ENCODE measurements at regions not wholly inside any gene's neighbourhood (a gene's known extent, or its start where the extent isn't known, plus 50 kb on each side); places are given as distances from the start of the nearest gene placed in this dataset.
"Not testable (repeated sequence)": the region's sequence is repeated elsewhere in the genome, so short reads cannot be mapped to it uniquely, and the experiment has no call there.

DNA sequence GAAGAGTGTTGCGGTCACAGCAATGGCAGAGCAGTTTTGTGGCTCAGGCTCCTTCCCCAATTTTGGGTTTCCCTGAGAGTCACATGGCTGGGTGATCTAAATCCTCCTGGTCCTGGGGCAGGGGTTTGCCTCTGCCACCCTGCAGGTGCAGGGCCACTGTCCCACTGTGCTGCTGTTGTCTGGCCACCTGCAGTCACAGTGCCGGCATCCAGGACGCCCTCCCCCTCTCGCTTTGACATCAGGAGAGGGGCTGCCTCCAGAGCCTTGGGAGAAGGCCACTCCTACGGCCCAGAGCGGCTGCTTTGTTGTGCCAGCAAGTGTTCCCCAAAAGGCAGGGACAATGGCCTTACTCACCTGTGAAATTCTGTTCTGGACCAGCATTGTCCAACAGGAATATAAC is 449.0 kb downstream of the QKI start:
- ATAC-seq (no peak), DNase-seq (no peak)
- Histone ChIP-seq H3K4me3 (no peak overlapping the region), H3K9me3 (no peaks in the 10 kb centered on the region), H3K27ac (no peak overlapping the region), H3K4me1 (no peaks in the 10 kb centered on the region), H3K27me3 (no peaks in the 10 kb centered on the region), H3K36me3 (no peaks in the 10 kb centered on the region)
- in situ Hi-C loops (cut with MboI; ENCODE audit: low sequenced_read_pairs in 4 of 4): no loop called here
- intact Hi-C loops (cut with DNase I; ENCODE audit: low total_unique reads): no loop called here
- TF ChIP-seq, protein P1, sequence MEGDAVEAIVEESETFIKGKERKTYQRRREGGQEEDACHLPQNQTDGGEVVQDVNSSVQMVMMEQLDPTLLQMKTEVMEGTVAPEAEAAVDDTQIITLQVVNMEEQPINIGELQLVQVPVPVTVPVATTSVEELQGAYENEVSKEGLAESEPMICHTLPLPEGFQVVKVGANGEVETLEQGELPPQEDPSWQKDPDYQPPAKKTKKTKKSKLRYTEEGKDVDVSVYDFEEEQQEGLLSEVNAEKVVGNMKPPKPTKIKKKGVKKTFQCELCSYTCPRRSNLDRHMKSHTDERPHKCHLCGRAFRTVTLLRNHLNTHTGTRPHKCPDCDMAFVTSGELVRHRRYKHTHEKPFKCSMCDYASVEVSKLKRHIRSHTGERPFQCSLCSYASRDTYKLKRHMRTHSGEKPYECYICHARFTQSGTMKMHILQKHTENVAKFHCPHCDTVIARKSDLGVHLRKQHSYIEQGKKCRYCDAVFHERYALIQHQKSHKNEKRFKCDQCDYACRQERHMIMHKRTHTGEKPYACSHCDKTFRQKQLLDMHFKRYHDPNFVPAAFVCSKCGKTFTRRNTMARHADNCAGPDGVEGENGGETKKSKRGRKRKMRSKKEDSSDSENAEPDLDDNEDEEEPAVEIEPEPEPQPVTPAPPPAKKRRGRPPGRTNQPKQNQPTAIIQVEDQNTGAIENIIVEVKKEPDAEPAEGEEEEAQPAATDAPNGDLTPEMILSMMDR (IDR thresholded peaks at IDR 0.05 in 4 of 5, conservative IDR thresholded peaks at IDR 0.05 in 1 of 5): no peak
- TF ChIP-seq POLR2A (IDR thresholded peaks at IDR 0.05): no peak

DNA sequence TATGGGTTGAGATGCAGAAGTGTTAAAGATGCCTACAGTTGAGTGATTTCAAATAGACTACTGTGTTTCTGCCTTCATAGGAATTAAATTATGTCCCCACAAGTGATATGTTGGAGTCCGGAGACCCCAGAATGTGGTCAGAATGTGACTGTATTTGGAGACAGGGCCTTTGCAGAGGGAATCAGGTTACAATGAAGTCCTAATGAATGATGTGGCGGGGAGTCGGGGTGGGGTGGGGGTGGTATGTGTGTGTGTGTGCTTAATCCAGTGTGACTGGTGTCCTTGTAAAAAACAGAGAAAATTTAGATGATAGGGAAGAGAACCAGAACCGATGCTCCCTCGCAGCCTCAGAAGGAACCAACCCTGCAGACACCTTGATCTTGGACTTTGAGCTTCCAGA is 448.2 kb downstream of the QKI start:
- no peak for DNase-seq
- Histone ChIP-seq H3K27me3 (no peaks in the 10 kb centered on the region), H3K4me3 (no peak overlapping the region), H3K27ac (no peak overlapping the region), H3K4me1 (no peaks in the 10 kb centered on the region), H3K36me3 (no peaks in the 10 kb centered on the region), H3K9me3 (no peaks in the 10 kb centered on the region)
- no peak for TF ChIP-seq POLR2A (IDR thresholded peaks at IDR 0.05)
- TF ChIP-seq, protein P1 (IDR thresholded peaks at IDR 0.05 in 4 of 5, conservative IDR thresholded peaks at IDR 0.05 in 1 of 5): no peak
- intact Hi-C loops (cut with DNase I; ENCODE audit: low total_unique reads): no loop called here
- ATAC-seq: no peak
- in situ Hi-C loops (cut with MboI; ENCODE audit: low sequenced_read_pairs in 4 of 4): no loop called here

DNA sequence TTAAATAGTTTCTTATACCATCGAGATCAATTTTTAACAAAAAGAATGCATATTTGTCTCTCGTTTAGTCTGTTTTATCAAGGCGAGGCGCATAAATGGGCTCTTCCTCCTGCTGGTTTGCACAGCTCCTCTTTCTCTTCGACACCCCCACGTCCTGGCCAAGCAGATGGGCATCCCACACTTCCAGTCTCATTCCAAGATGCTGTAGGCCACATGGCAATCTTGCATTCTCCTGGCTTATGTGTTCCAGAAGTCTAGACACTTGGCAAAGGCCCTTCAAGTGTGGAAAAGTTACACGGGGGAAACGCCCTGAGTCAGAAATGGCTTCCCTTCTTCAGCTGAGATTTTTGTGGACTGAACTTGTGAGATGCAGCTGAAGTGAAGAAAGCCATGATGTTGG is 447.1 kb downstream of the QKI start:
- no peak for TF ChIP-seq POLR2A (IDR thresholded peaks at IDR 0.05)
- Histone ChIP-seq H3K4me3 (no peak overlapping the region), H3K27ac (no peak overlapping the region), H3K27me3 (no peaks in the 10 kb centered on the region), H3K4me1 (no peaks in the 10 kb centered on the region), H3K36me3 (no peaks in the 10 kb centered on the region), H3K9me3 (no peaks in the 10 kb centered on the region)
- in situ Hi-C loops (cut with MboI; ENCODE audit: low sequenced_read_pairs in 4 of 4) (no loop called here), intact Hi-C loops (cut with DNase I; ENCODE audit: low total_unique reads) (no loop called here)
- ATAC-seq (no peak), DNase-seq (no peak)

DNA sequence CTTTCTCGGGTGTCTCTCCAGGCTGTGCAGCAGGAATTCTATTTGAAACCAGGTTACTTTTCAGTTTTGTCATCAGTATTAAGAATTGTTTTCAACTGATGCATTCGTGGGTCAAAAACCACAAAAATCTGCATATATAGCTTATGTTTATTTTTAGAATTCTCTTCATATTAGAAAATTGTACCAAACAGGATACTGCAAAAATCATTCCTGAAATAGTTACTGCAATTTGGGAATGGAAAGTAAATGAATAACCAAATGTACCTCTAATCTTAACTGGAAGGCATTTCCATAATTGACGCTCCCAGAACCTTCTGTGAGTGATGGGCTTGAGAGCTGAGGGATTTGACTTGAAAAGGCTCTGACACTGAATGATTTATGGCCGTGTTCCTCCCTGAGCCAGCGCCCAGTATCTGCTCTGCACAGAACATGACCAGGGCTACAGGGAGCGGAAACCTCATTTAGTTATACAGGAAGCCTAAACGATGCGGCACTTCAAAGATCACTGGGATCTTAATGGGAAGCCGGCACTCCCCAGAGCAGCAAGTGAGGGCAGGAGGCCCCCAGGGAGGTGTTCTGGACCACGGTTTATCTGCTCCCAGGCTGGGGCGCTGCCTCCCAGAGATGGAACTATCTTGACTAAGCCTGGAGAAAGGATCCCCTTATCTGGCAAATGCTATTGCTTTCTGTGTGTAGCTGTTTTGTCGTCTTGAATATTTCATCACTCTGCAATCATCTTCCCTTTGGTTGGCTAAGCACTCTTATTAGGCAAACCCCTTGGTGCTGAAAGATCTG is 446.0 kb downstream of the QKI start:
- intact Hi-C loops (cut with DNase I; ENCODE audit: low total_unique reads): no loop called here
- H3K27me3 ChIP-seq: no peaks in the 10 kb centered on the region
- H3K4me3 ChIP-seq: no peak overlapping the region
- TF ChIP-seq, protein P1 (IDR thresholded peaks at IDR 0.05 in 4 of 5, conservative IDR thresholded peaks at IDR 0.05 in 1 of 5): no peak
- no peak for TF ChIP-seq POLR2A (IDR thresholded peaks at IDR 0.05)
- H3K27ac ChIP-seq: no peak overlapping the region
- no peak for DNase-seq
- no peaks in the 10 kb centered on the region for H3K36me3 ChIP-seq
- H3K9me3 ChIP-seq: no peaks in the 10 kb centered on the region
- no peaks in the 10 kb centered on the region for H3K4me1 ChIP-seq
- peak; percentile 70 to 76 for ATAC-seq
- in situ Hi-C loops (cut with MboI; ENCODE audit: low sequenced_read_pairs in 4 of 4): no loop called here

DNA sequence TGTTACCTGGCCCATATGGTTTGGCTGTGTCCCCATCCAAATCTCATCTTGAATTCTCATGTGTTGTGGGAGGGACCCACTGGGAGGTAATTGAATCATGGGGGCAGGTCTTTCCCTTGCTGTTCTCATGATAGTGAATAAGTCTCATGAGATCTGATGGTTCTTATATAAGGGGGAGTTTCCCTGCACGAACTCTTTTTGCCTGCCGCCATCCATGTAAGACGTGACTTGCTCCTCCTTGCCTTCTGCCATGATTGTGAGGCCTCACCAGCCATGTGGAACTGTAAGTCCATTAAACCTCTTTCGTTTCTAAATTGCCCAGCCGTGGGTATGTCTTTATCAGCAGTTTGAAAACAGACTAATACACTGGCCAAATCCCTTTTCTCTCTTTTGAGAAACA is 444.4 kb downstream of the QKI start:
- H3K9me3 ChIP-seq; H3K36me3 ChIP-seq; intact Hi-C loops (cut with DNase I; ENCODE audit: low total_unique reads); H3K27me3 ChIP-seq; in situ Hi-C loops (cut with MboI; ENCODE audit: low sequenced_read_pairs in 4 of 4); H3K4me1 ChIP-seq; ATAC-seq; DNase-seq; H3K27ac ChIP-seq; H3K4me3 ChIP-seq: not testable (repeated sequence)

DNA sequence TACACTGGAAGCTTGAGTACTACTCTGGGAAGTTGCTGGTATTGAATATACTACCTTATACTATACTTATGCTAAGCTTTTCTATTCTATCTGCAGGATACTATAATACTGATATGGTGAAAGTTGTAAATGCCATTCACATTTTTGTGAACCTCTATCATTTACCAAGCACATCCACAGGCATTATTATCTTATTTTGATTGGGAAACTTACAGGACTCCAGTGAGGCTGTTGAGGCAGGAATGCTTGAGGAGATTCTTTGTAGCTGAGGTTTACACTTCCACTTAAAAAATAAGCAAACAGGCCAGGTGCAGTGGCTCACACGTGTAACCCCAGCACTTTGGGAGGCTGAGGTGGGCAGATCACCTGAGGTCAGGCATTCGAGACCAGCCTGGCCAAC is 442.9 kb downstream of the QKI start:
- H3K27ac ChIP-seq: no peak overlapping the region
- no peaks in the 10 kb centered on the region for H3K36me3 ChIP-seq
- no peaks in the 10 kb centered on the region for H3K9me3 ChIP-seq
- no peaks in the 10 kb centered on the region for H3K4me1 ChIP-seq
- no peak overlapping the region for H3K4me3 ChIP-seq
- H3K27me3 ChIP-seq: no peaks in the 10 kb centered on the region
- TF ChIP-seq, protein P1 (IDR thresholded peaks at IDR 0.05 in 4 of 5, conservative IDR thresholded peaks at IDR 0.05 in 1 of 5): no peak
- no peak for TF ChIP-seq POLR2A (IDR thresholded peaks at IDR 0.05)
- ATAC-seq (no peak), DNase-seq (no peak)
- intact Hi-C loops (cut with DNase I; ENCODE audit: low total_unique reads) (no loop called here), in situ Hi-C loops (cut with MboI; ENCODE audit: low sequenced_read_pairs in 4 of 4) (no loop called here)

Data from gastrocnemius medialis (tissue), 4 donors.